ENCODE measurements at regions not wholly inside any gene's neighbourhood (a gene's known extent, or its start where the extent isn't known, plus 50 kb on each side); places are given as distances from the start of the nearest gene placed in this dataset.

DNA sequence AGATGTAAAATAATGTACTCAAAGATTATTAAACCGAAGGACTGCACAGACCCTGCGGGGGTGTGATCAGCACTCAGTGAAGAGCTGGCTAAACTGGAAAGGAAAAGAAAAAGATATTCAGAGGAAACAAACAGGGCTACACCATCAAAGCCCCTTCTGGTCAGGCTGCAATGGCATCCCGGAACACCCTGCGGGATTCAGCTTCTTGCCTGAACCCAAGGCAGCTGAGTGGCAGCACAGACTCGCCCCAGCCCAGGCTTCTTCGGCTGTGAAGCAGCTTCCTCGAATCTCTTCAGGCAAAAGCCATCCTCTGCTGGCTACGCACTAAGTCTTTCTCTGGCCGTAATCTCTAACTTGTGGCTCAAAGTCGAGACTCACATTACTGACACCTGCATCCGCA is 220.9 kb downstream of the TEX29 start:
- no peak for DNase-seq

DNA sequence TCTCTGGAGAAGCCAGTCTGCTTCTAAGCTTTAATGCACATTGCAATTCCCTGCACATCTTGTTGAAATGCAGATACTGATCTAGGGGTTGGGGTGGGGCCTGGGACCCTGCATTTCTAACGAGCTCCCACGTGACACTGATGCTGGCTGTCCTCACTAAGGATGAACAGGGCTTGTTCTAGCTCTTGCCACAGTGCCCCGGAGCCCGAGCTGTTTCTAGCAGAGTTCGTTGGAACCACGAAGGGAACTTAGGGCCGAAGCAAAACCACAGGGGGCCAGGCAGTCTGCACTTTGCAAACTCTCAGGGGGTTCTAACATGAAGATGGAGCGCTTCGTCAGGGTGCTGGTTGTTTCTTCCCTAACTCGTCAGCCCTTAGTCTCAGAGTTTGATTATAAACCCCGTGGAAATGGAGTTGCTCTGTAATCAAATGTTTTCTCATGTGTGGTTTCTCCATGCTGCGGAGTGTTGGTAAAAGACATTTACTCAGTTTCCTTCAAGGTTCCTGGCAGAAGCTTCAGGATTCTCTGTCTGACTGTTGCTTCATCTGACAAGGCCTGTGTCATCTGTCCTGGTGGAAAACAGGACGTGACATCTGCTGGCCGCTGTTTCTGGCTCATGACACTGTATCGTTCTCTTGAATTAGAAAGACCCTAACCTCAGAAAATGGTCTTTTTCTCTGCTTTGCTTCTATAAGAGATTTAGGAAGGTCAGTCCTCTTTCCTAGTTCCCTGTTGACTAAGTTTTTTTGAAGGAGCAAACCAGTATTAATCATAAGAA is 221.5 kb downstream of the TEX29 start:
- no peak for DNase-seq

DNA sequence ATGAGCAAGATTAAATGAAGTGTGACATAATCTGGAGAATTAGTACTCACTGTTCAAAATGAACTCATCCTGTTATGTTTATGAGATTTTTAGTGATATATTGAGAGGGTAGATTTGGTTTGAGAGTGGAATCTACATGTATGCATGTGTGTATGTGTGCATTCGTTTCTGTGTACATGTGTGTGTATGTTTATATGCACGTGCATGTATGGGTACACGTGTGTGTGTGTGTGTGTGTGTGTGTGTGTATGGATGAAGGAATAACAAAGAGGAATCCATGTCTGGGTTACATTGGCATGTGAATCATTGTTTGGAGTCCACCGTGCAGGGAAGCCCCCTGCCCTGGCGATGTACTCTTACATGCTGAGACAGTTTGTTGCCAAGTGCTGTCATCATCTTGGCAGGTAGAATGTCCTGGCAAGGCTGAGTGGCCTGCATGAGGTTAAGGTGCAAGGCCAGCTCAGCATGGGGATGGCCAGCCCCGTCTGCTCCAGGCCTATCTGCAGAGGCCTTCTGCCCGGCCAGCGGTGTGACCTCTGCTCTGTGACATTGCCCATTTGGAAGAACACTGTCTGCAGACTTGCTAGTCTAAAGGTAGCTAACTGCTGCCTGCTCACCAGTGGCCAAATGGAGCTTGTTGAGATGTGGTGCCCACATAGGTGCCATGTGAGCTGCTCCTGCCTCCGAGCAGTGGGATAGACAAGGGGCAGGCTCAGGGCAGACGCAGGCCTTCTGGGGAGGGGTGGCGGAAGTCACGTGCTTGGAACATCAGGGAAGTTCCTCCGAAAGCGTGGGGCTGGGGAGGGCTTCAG is 222.3 kb downstream of the TEX29 start:
- no peak for DNase-seq

DNA sequence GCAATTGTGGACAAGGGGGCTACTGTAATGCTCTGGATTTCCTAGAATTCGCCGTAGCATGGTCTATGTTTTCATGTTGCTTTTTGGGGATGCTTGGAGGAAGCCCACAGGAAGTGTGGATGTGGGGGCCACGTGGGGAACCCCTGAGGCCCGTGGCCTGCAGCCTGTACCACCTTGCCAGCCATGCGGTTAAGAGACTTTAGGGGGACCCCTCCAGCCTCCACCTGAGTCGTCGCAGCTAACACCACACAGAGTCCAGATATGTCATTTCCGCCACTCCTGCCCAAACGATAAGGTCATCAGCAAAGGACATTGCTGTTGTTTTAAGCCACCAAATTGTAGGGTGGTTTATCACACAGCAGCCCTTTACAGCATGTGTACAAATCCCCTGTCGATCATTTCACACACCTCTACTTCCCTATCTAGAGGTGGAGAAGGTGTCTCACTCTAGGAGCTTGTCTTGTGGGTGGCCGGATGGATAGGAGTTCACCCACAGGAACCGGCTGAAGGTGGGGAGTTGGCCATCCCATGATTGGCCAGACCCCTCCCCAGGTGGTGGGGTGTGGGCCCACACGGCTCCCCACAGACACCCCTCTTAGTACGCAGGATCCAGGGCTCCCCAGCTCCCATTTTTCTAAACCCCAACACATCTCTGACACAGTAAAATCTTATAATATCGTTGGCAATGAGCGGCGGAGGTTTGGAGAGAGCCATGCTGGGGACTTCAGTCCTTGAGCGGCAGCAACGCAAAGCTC is 226.7 kb downstream of the TEX29 start:
- no peak for DNase-seq

DNA sequence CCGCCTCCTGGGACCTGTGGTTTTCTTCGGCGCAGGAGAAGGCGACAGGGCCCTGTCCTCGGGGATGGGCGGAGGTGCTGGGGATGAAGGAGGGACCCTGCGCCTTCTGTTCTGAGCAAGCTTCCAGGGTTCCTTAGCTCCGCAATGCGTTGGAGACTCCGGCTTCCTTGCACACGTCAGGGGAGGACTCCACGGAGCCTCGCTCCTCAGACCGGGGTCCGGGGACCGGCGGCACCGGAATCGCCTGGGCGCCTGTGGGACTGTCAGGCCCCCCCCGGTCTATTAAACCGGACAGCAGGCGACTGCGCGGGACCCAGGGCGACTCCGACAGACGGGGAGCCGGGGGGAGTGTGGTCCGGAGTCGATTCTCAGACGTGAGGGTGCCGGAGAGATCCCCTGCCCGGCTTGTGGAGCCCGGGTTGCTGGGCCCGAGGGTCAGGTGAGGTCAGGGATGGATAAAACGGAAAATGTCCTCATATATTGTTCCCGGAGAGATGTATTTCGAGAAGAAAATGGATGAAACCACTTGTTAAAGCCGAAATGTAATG is 227.4 kb downstream of the TEX29 start:
- DNase-seq = no peak

DNA sequence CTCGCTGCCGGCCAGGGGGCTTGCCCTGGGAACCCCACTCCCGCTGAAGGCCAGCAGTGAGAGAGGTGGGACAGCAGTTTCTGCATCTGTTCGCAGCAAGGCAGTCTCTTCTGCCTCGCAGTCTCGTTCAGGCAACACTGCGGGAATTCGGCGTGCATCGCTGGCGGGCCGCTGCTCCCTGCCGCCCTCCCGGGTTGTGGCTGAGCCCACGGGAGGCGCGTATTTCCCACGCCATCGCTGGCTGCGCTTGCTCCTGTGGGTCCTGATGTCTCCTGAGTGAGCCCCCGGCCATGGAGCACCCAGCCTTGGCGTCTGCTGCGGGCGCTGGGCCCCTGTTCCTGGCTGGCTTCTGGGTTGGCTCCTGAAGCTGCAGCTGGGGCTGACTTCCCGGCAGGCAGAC is 227.9 kb downstream of the TEX29 start:
- DNase-seq = no peak

DNA sequence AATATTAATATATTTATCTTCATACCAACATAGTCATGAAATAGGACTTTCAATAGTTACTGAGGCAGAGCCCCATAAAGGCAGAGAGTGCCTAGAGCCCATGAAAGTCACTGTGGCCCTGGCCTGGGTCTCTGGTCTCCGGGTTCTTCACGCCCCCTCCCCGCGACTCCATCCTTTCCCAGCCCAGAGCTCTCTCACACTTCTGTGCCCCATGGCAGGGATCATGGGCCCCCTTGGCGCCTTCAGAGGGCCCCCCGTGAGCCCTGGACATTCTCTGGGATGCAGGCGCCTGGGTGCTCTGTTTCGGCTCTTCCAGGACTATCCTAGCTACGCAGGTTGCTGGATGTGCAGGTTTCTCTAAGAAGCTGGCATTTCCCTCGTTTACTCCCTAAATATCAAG is 228.4 kb downstream of the TEX29 start:
- no peak for DNase-seq

DNA sequence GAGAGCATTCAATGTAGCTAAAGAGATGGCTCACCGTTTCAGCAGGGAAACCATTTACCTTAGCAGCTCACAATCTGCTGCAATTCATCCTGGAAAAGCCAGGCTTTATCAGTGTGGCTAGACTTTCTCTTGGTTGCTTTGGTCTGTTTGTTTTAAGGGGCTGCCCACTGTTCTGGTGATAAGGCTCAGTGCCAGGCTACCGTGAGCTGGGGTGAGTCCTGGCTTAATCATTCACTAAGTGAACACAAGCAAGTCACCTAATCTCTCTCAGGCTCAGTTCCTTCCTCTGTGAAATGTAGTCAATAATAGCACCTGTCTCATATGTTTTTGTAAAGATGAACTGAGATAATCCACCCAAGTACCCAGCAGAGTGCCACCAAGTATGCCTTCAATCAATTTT is 229.0 kb downstream of the TEX29 start:
- no peak for DNase-seq

DNA sequence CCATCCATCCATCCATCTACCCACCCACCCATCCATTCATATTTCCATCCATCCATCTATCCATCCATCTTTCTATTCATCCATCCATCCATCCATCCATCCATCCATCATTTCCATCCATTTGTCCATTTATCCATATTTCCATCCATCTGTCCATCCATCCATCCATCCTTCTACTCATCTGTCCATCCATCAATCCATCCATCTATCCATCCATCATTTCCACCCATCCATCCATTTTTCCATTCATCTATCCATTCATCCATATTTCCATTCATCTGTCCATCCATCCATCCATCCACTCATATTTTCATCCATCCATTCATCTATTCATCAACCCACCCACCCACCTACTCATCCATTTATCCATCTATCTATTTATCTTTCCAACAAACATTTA is 229.6 kb downstream of the TEX29 start:
- no peak for DNase-seq

DNA sequence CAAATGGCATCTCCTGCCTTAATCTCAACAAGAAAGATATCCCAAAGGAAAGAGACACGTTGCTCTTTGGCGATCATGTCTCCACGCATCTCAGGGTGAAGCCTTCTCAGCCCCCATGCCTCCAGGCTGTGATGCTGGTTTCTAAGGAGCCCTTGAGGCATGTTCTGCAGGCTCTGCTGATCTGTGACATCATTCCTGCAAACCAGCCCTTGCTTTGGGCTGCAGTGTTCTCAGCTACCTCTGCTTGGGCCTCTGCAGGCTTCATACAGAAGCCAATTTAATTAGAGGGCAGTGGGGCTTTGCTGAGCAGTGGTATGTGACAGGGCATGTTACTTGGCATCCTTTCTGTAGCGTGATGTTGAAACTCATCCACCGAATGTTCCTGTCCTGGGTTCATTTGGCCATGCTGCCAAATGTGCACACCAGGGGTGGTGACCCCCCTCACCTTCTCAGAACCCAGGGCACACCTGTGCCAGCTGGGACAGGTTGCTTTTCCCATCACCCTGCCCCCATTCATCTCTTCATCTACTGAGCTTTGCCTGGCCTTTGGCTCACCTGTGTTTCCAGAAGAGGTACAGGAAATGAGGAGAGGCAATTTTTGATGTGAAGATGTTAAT is 230.9 kb downstream of the TEX29 start:
- no peak for DNase-seq

DNA sequence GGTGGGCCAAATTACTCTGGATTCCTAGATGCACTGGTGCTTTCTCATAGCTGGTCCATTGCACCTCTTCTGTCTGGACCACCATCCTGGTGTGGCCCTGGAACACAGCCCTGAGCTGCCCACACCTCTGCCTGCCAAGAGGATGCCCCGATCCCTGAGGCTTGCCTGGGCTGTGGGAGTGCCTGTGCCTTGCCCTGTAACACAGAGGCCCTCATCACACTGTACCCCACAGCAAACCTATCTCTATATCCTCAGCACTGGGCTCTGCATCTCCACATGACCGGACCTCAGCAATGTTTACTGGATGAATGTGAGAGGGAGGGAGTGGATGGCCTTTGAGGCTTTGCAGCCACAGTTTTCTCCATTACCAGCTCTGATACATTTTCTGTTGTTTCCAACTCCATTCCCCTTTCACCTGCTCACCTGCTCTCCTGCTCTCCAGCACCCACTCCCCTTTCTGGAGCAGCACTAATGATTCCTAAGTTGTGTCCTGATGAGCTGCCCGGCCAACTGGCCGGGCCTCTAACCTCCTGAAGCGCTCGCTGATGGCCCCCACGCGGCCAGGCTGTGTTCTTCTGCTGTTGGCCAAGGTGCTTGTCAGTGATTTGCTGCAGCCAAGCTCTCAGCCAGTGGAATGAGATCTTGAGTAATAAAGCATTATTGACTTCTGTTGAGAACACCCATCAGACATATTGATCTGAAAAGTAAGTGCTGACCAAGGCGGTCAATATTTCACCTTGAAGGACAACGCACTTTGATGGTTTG is 232.6 kb downstream of the TEX29 start:
- no peak for DNase-seq

DNA sequence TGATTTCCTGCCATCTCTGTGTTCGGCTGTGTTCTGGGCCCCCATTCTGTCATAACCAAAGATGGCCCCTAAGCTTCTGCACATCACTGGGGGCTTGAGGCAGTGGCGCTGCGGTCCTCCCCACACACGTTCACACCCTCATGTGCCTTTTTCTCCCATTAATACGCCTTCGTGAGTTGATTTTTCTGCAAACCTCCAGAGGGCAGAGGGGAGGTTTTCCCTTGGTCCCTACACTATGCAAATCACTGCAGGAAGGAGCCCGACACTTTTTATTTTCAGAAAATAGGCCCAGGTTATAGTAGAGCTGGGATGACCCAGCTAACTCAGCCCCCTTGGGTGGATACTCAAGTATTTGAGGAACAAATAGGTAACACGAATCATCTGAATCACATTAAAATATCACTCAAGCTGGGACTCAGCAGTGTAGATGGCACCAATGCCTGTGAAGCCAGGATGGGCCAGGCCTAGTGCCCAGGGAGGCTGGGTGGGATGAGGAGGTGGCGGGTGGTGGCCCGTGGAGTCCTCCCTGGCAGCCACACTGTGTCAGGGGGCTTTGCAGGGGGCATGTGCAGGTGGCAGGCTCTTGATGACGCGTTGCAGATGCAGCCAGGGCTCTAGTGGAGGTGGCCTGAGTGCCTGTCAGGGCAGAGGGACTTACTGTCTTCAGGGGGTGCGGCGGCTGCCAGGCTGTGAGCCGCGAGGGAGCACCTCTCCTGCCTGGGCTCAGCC is 234.3 kb downstream of the TEX29 start:
- DNase-seq = no peak

DNA sequence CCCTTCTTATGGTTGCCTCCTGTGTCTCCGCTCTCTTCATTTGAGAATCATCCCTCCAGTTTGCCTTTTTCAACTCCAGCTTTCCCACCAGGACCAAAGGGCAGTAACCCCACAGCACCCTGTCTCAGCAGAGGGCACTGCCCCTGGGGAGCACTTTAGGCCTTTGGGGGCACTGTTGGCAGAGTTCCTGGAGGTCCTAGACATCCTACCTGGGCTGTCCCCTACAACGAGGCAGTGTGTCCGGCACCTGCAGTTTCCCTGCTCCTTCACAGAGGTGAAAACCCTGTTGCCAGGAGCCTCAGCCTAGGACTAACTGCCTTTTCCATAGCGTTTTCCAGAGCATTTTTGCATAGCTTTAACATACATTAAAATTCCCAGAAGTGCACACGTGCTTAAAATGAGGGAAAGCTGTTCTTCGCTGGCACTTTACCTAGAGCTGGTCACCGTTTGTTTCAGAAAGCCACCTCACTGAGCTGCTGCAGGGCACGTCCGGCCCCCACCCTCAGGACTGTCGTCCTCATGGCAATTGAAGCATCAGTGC is 234.9 kb downstream of the TEX29 start:
- no peak for DNase-seq

DNA sequence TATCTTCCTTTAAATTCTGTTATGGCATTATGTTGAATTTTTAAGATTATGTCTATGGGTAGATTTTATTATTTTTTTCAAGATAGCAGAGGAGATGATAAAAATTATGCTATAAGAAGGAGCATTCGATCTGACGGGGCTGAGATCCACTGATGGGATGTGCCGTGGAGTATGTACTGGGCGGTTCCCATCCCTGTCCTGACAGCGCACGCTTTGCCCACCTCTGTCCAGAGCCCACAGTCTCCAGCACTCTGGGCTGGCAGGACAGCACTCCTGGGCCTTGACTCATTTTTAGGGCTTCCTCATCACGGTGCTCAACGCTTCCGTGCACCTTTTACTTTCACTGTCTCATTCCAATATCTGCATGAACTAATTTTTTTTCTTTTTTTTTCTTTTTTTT is 235.5 kb downstream of the TEX29 start:
- DNase-seq = no peak

DNA sequence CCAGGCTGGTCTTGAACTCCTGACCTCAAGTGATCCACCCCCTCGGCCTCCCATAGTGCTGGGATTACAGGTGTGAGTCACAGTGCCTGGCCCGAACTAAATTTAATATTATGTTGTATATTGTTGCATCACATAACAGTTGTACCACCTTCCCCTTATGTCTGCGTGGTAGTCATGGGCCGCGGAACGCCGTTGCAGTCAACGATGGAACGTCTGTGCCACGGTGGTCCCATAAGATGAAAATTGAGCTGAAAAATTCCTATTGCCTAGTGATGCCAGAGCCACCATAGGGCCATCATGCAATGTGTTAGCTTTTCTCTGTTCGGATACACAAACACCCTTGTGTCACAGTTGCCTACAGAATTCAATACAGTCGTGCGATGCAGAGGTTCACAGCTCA is 236.1 kb downstream of the TEX29 start:
- DNase-seq = no peak

DNA sequence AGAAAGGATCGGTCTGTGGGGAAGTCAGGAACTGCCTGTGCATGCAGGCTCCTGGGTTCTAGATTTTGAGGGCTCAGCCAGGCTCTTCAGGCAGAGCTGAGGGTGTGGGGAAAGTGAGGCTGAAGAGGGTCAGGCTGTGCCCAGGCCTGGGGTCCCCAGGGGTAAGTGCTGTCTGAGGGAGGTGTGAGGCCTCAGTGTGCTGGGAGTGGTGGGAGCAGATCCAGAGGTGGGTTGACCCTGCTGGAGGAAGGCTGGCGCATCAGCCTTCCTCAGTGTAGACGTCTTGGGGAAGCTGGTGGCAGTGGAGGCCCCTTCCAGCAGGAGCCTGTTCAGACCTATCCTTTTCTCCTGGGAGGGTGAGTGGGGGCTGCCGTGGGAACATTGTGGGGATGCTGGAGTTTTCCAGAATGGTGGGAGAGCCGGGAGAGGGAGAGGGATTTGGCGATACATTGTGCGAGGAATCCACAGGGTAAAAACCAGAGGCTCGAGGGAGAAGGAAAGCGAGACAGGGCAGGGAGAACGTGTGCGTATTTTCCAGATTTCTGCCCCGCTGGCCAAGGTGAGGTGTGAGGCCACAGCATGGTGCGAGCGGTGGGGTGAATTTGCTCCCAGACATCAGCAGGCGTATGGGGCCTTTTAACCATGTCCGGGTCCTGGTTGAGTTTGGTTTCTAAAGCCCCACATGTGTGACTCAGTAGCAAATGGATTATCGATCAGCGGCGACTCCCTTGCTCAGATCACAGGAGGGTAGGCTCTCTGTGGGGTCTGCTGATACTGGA is 237.7 kb downstream of the TEX29 start:
- DNase-seq = no peak

DNA sequence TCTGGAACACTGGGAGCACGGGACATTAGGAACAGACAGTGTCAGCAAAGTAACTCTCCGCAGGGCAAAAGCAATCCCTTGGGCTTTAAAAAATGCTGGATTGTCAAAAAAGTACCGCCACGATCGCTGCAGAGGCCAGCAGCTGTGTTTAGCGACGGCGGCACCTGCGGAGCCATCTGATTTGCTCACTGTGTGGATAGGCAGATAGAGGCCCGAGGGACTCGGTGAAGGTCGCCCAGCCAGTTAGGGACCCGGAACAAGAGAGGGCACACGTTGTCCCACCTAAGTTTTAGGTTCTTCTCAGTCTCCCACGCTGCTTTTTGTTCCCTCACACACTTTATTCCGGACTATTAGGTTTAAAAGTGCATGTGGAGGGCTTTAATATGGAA is 238.3 kb downstream of the TEX29 start:
- DNase-seq = no peak

DNA sequence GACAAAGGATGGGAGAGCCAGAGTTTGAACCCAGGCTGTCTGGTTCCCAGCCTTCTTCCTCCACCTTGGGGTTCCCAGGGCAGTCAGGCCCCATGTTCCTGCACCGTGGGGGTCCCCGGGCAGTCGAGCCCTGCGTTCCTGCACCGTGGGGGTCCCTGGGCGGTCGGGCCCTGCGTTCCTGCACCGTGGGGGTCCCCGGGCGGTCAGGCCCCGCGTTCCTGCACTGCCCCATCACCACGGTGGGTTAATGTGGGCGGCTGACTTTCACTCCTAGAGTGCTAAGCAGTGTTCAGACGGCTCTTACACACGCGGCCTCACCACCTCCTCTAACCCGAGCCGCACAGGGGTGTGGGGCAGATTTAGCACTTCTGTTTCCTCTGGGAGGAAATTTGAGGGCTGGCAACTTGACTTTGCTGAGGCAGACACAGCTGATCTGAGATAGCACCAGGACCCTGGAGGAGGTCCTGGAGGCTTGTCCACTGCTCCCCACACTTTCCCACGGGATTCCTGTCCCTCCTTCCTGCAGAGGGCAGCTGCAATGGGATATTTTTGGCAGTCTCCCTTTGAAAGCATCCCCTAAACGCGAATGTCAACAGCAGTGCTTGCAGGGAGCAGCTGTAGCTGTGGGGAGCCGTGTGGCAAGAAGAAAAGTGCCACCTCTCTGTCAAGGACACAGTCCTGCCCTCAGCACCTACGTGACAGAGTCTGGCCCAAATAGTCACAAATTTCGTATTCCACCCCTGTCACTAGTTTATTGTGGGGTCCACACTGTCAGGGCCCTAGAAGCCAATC is 239.4 kb downstream of the TEX29 start:
- DNase-seq = no peak

DNA sequence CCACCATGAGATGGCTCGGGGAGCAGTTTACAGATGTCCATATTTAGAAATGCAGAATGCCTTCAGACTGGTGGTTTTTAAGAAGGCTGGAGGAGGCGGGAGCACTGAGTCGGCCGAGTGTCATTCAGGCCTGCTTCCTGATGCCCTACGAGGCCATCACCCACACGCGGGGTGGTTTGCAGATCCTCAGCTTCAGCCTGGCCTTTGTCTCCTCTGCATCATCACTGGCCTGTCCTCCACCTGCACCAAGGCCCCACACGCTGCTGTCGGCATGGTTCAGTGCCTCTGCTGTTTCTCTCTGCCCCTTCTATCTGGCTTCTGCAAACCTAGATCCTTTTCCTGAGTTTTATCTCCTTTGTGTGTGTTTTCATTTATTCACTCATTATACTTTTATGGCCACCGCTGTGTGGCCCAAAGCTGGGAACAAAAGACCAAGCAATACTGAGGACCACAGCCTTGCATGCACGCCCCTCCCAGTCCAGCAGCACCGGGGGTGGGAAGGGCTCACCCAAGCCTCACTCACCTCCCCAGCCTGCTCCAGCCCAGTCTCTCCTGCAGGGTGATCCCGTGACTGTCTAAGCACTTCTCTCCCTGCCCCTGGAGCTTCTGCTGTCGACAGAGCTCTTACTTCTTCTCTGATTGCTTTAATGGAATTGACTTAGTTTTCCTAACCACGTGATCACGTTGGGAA is 240.8 kb downstream of the TEX29 start:
- no peak for DNase-seq
